ENCODE measurements at regions not wholly inside any gene's neighbourhood (a gene's known extent, or its start where the extent isn't known, plus 50 kb on each side); places are given as distances from the start of the nearest gene placed in this dataset.
"Not testable (repeated sequence)": the region's sequence is repeated elsewhere in the genome, so short reads cannot be mapped to it uniquely, and the experiment has no call there.

- in situ Hi-C loops (cut with MboI; ENCODE audit: low pct_unique_long_range_greater_than_20kb, low sequenced_read_pairs), result no loop called here
- no peak for DNase-seq
These were observed 1141.2 kb upstream of the EPHA6 start for GRCh38 chr3:95673215-95673614.

- DNase-seq, result peak; percentile 84
- in situ Hi-C loops (cut with MboI; ENCODE audit: low pct_unique_long_range_greater_than_20kb, low sequenced_read_pairs), result no loop called here
These were observed 1108.5 kb upstream of the EPHA6 start for GRCh38 chr3:95705786-95706418.

- no peak for DNase-seq
- in situ Hi-C loops (cut with MboI; ENCODE audit: low pct_unique_long_range_greater_than_20kb, low sequenced_read_pairs), result no loop called here
These were observed 1107.1 kb upstream of the EPHA6 start for GRCh38 chr3:95707268-95707667.

GRCh38 chr3:95710684-95711083 lies 1103.7 kb upstream of the EPHA6 start:
- DNase-seq, result no peak
- in situ Hi-C loops (cut with MboI; ENCODE audit: low pct_unique_long_range_greater_than_20kb, low sequenced_read_pairs), result no loop called here

GRCh38 chr3:95711789-95712188 lies 1102.6 kb upstream of the EPHA6 start:
- in situ Hi-C loops (cut with MboI; ENCODE audit: low pct_unique_long_range_greater_than_20kb, low sequenced_read_pairs), result no loop called here
- no peak for DNase-seq

GRCh38 chr3:95715128-95715527 lies 1099.3 kb upstream of the EPHA6 start:
- in situ Hi-C loops (cut with MboI; ENCODE audit: low pct_unique_long_range_greater_than_20kb, low sequenced_read_pairs), result no loop called here
- DNase-seq, result no peak

- in situ Hi-C loops (cut with MboI; ENCODE audit: low pct_unique_long_range_greater_than_20kb, low sequenced_read_pairs), result no loop called here
- DNase-seq, result no peak
These were observed 1097.3 kb upstream of the EPHA6 start for GRCh38 chr3:95717048-95717447.

GRCh38 chr3:95718168-95718567 lies 1096.2 kb upstream of the EPHA6 start:
- in situ Hi-C loops (cut with MboI; ENCODE audit: low pct_unique_long_range_greater_than_20kb, low sequenced_read_pairs), result no loop called here

GRCh38 chr3:95719481-95719880 lies 1094.9 kb upstream of the EPHA6 start:
- no peak for DNase-seq
- in situ Hi-C loops (cut with MboI; ENCODE audit: low pct_unique_long_range_greater_than_20kb, low sequenced_read_pairs), result no loop called here

More at GRCh38 chr3:95718168-95718567, 1096.2 kb upstream of the EPHA6 start:
- DNase-seq, result no peak

- DNase-seq, result no peak
- in situ Hi-C loops (cut with MboI; ENCODE audit: low pct_unique_long_range_greater_than_20kb, low sequenced_read_pairs), result no loop called here
These were observed 1092.5 kb upstream of the EPHA6 start for GRCh38 chr3:95721938-95722337.

- in situ Hi-C loops (cut with MboI; ENCODE audit: low pct_unique_long_range_greater_than_20kb, low sequenced_read_pairs), result no loop called here
These were observed 1088.6 kb upstream of the EPHA6 start for GRCh38 chr3:95725770-95726169.

GRCh38 chr3:95731753-95732152 lies 1082.6 kb upstream of the EPHA6 start:
- no peak for DNase-seq
- in situ Hi-C loops (cut with MboI; ENCODE audit: low pct_unique_long_range_greater_than_20kb, low sequenced_read_pairs), result no loop called here

More at GRCh38 chr3:95725770-95726169, 1088.6 kb upstream of the EPHA6 start:
- no peak for DNase-seq

GRCh38 chr3:95733336-95733735 lies 1081.1 kb upstream of the EPHA6 start:
- in situ Hi-C loops (cut with MboI; ENCODE audit: low pct_unique_long_range_greater_than_20kb, low sequenced_read_pairs), result no loop called here
- DNase-seq, result no peak

GRCh38 chr3:95738045-95738444 lies 1076.3 kb upstream of the EPHA6 start:
- in situ Hi-C loops (cut with MboI; ENCODE audit: low pct_unique_long_range_greater_than_20kb, low sequenced_read_pairs), result no loop called here
- DNase-seq, result no peak

GRCh38 chr3:95744896-95745295 lies 1069.5 kb upstream of the EPHA6 start:
- DNase-seq; in situ Hi-C loops (cut with MboI; ENCODE audit: low pct_unique_long_range_greater_than_20kb, low sequenced_read_pairs): not testable (repeated sequence)

- DNase-seq, result no peak
- in situ Hi-C loops (cut with MboI; ENCODE audit: low pct_unique_long_range_greater_than_20kb, low sequenced_read_pairs), result no loop called here
These were observed 1064.3 kb upstream of the EPHA6 start for GRCh38 chr3:95750097-95750496.

- DNase-seq, result no peak
- in situ Hi-C loops (cut with MboI; ENCODE audit: low pct_unique_long_range_greater_than_20kb, low sequenced_read_pairs), result no loop called here
These were observed 1062.9 kb upstream of the EPHA6 start for GRCh38 chr3:95751509-95751908.

- in situ Hi-C loops (cut with MboI; ENCODE audit: low pct_unique_long_range_greater_than_20kb, low sequenced_read_pairs), result no loop called here
- no peak for DNase-seq
These were observed 1062.2 kb upstream of the EPHA6 start for GRCh38 chr3:95752199-95752598.

GRCh38 chr3:95758707-95759106 lies 1055.7 kb upstream of the EPHA6 start:
- no peak for DNase-seq
- in situ Hi-C loops (cut with MboI; ENCODE audit: low pct_unique_long_range_greater_than_20kb, low sequenced_read_pairs), result no loop called here

- in situ Hi-C loops (cut with MboI; ENCODE audit: low pct_unique_long_range_greater_than_20kb, low sequenced_read_pairs), result no loop called here
- DNase-seq, result no peak
These were observed 1054.6 kb upstream of the EPHA6 start for GRCh38 chr3:95759614-95760301.
